ENCODE measurements at regions not wholly inside any gene's neighbourhood (a gene's known extent, or its start where the extent isn't known, plus 50 kb on each side); places are given as distances from the start of the nearest gene placed in this dataset.

- peak in 1 of 4 donors; percentile 56 for ATAC-seq
- Histone ChIP-seq H3K36me3 (ENCODE audit: insufficient read depth in 1 of 2, low read depth in 1 of 2) (no peaks in the 10 kb centered on the region), H3K4me3 (no peak overlapping the region), H3K4me1 (no peaks in the 10 kb centered on the region), H3K9me3 (no peaks in the 10 kb centered on the region), H3K27me3 (ENCODE audit: insufficient read depth in 3 of 3, low read length in 2 of 3) (no peaks in the 10 kb centered on the region), H3K27ac (no peak overlapping the region)
- intact Hi-C loops (cut with DNase I): no loop called here
- no peak for DNase-seq
- 64 to 69% (median 67%) methylated on average over 8 of the region's 8 CpGs for WGBS, 3 donors
- no peak for TF ChIP-seq CTCF (IDR thresholded peaks at IDR 0.05)
Observed at GRCh38 chr14:53879022-53879686, 77.5 kb downstream of the BMP4 start.

DNA sequence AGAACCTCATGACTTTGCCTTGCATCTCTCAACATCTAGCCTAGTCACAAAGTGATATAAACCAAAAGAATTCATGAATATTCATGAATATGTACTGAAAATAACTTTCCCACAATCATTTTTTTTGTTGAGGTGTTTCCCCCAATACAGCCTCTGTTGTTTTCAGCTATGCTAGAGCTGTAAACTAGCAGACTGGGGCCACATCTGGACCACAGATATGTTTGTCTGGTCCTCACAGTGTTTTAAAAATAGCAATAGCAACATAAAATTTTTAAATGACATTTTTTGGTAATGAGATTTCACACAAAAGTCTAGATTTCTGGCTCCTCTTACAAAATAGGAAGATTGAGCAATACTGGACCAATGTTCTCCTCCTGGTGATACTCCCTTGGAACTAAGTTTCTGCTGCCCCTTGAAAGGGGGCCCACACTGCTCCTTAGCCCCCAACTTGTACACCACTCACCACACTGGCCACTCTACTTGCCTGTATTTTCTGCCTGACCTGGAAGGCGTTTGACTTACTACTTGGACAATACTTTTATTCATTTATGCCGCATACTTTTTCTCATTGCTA, 81.2 kb downstream of the BMP4 start:
- intact Hi-C loops (cut with DNase I): no loop called here
- no peak overlapping the region for H3K4me3 ChIP-seq
- no peaks in the 10 kb centered on the region for H3K27me3 ChIP-seq (ENCODE audit: insufficient read depth in 3 of 3, low read length in 2 of 3)
- H3K4me1 ChIP-seq: no peaks in the 10 kb centered on the region
- H3K27ac ChIP-seq: no peak overlapping the region
- no peaks in the 10 kb centered on the region for H3K36me3 ChIP-seq (ENCODE audit: insufficient read depth in 1 of 2, low read depth in 1 of 2)
- TF ChIP-seq CTCF (IDR thresholded peaks at IDR 0.05): no peak
- H3K9me3 ChIP-seq: no peaks in the 10 kb centered on the region
- ATAC-seq (peak in 1 of 4 donors; percentile 50), DNase-seq (no peak)
- WGBS, 3 donors: 70 to 89% (median 74%) methylated on average over 2 of the region's 2 CpGs

DNA sequence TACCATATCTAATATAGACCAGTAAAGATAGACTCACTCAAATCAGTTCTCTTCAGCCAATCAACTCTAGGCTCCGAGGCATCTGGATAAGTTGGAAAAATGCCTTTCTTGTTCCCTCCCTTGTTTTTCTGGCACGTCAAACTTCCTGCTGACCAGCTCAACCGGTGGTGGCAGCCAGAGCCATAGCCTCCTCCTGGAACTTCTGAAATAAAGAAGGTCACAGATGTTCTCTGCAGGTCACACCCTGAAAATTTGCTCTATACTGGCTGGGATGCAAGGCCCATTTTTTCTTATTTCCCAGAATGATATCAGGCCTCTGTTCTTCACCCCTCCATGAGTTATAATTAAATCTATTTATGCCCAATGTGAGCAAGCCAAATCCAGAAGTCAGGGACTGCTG, 81.9 kb downstream of the BMP4 start:
- Histone ChIP-seq H3K4me3 (no peak overlapping the region), H3K36me3 (ENCODE audit: insufficient read depth in 1 of 2, low read depth in 1 of 2) (no peaks in the 10 kb centered on the region), H3K27me3 (ENCODE audit: insufficient read depth in 3 of 3, low read length in 2 of 3) (no peaks in the 10 kb centered on the region), H3K9me3 (no peaks in the 10 kb centered on the region), H3K4me1 (no peaks in the 10 kb centered on the region), H3K27ac (no peak overlapping the region)
- DNase-seq: peak in 1 of 2 donors; percentile 61
- no peak for TF ChIP-seq CTCF (IDR thresholded peaks at IDR 0.05)
- ATAC-seq: peak in 1 of 4 donors; percentile 38
- WGBS, 3 donors: 6 to 16% (median 12%) methylated on average over 3 of the region's 3 CpGs
- intact Hi-C loops (cut with DNase I): no loop called here

GRCh38 chr14:53872681-53873089, 83.9 kb downstream of the BMP4 start:
- no peak overlapping the region for H3K4me3 ChIP-seq
- intact Hi-C loops (cut with DNase I): no loop called here
- TF ChIP-seq CTCF (IDR thresholded peaks at IDR 0.05): no peak
- ATAC-seq: no peak
- H3K4me1 ChIP-seq: no peaks in the 10 kb centered on the region
- H3K36me3 ChIP-seq (ENCODE audit: insufficient read depth in 1 of 2, low read depth in 1 of 2): no peaks in the 10 kb centered on the region
- H3K9me3 ChIP-seq: no peaks in the 10 kb centered on the region
- no peaks in the 10 kb centered on the region for H3K27me3 ChIP-seq (ENCODE audit: insufficient read depth in 3 of 3, low read length in 2 of 3)
- 9 to 13% (median 10%) methylated on average over 1 of the region's 1 CpG for WGBS, 3 donors
- H3K27ac ChIP-seq: no peak overlapping the region
- DNase-seq: no peak

DNA sequence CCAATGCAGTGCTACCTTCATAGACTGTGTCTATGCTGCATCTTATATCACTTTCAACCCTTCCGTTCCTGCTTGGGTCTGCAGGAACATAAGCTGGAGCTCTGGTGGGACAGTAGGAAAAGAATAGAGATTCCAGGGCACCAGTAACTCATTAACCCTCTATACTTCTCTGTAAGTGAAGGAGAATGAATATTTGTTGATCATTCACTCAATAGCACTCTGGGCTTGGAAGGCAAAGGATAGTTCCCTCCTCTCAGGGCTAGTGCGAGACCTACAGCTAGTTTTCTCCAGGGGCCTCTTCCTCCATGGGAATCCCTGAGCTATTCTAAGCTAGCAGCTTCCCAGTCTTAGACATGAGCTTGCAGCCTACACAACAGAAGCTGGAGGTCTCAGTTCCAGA, 84.7 kb downstream of the BMP4 start:
- Histone ChIP-seq H3K4me1 (no peaks in the 10 kb centered on the region), H3K4me3 (no peak overlapping the region), H3K27ac (no peak overlapping the region), H3K27me3 (ENCODE audit: insufficient read depth in 3 of 3, low read length in 2 of 3) (no peaks in the 10 kb centered on the region), H3K36me3 (ENCODE audit: insufficient read depth in 1 of 2, low read depth in 1 of 2) (no peaks in the 10 kb centered on the region), H3K9me3 (no peaks in the 10 kb centered on the region)
- DNase-seq: no peak
- WGBS, 3 donors: 65 to 74% (median 68%) methylated on average over 2 of the region's 2 CpGs
- no peak for ATAC-seq
- TF ChIP-seq CTCF (IDR thresholded peaks at IDR 0.05): no peak
- intact Hi-C loops (cut with DNase I): no loop called here

Measured in psoas muscle (tissue), 7 donors.